ENCODE measurements at regions not wholly inside any gene's neighbourhood (a gene's known extent, or its start where the extent isn't known, plus 50 kb on each side); places are given as distances from the start of the nearest gene placed in this dataset.

DNA sequence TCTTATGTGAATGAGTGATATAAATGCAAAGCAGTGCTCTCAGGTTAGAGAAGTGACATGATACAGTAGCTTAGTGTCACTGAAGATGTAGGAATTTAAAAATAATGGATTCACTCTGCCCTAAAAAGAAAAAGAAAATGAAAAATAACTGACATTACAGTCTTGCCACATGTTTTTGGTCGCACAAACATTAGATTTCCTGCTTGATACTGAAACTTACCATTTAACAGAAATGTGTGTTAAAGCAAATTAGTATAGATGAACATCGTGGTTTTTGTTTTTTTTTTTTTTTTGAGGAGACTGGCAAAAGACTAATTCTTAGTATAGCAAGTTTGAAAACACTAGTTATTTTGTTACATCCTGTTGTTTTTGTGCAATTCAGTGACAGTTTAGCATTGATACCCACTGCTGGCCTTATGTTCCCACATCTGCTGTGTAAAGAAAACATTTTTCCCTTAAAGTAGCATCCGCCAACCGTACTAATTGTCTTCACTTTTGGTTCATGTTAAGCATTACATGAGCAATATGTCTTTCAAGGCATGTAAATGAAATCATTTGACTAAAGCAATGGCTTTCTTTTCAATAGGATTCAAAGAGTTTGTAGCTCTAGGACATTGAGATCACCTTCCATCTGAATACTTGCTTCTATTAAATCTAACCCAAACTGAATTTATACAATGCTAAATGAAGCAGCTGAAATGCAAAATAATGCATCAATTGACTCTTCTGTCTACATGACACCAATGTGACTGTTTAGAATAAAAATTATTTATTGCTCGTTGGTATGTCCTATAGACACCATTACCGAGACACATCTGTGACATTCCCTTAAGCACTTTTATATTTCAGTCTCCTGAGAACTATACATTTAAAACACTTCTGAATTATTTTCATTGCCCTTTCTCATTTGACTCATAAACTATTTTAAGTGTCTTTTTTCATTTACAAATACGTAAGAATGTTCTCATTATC, 859.1 kb downstream of the MAT2B start:
- no peaks in the 10 kb centered on the region for H3K9me3 ChIP-seq (ENCODE audit: low read length)
- intact Hi-C loops (cut with micrococcal nuclease; ENCODE audit: unreplicated experiment): no loop called here
- no peaks in the 10 kb centered on the region for H4K20me1 ChIP-seq (ENCODE audit: insufficient read depth, low read length)
- H3K36me3 ChIP-seq (ENCODE audit: insufficient read depth, low read length): no peaks in the 10 kb centered on the region
- BruUV-seq (replicated peaks): no TSS peak
- no peak overlapping the region for H3K4me3 ChIP-seq (ENCODE audit: low read depth, low read length, poor library complexity, severe bottlenecking)
- ChIA-PET POLR2A (interaction anchor here (0.7 kb wide), 1 partner anchor 8 kb away, joined by 4 read pairs; no protein-coding TSS in a partner anchor), CTCF (ENCODE audit: unreplicated experiment) (no interaction called here)
- no peak for DNase-seq (ENCODE audit: low spot score)
- H3K4me2 ChIP-seq (ENCODE audit: low read length): no peak overlapping the region
- no peaks in the 10 kb centered on the region for H3K79me2 ChIP-seq (ENCODE audit: insufficient read depth, low read depth, low read length)
- no peak overlapping the region for H2AFZ ChIP-seq (ENCODE audit: low read length)
- no peaks in the 10 kb centered on the region for H3K9me2 ChIP-seq (ENCODE audit: insufficient read depth, low read length)
- H3K4me1 ChIP-seq (ENCODE audit: insufficient read depth, low read length, poor library complexity, severe bottlenecking): no peaks in the 10 kb centered on the region
- TF ChIP-seq EZH2phosphoT487 (IDR thresholded peaks at IDR 0.05; ENCODE audit: borderline replicate concordance, low read depth, low read length): no peak
- TF ChIP-seq CTCF (conservative IDR thresholded peaks at IDR 0.05; ENCODE audit: low read length): no peak
- H3K27ac ChIP-seq (ENCODE audit: low read depth, low read length, poor library complexity, severe bottlenecking): no peak overlapping the region

DNA sequence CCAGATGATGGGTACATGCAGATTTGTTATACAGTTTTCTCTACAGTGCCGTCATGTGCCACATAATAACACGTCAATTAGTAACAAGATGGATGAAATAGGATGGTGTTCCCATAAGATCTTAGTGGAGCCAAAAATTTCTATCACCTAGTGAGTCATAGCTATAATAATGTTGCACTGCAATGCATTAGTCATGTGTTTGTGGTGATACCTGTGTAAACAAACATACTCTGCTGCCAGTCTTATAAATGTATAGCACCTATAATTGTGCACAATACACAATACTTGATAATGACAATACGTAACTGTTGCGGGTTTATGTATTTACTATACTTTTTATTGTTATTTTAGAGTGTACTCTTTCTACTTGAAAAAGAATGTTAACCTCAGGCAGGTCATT, 865.4 kb downstream of the MAT2B start:
- H3K4me2 ChIP-seq (ENCODE audit: low read length): no peak overlapping the region
- no peak overlapping the region for H3K27ac ChIP-seq (ENCODE audit: low read depth, low read length, poor library complexity, severe bottlenecking)
- H3K36me3 ChIP-seq (ENCODE audit: insufficient read depth, low read length): no peaks in the 10 kb centered on the region
- no peak overlapping the region for H2AFZ ChIP-seq (ENCODE audit: low read length)
- H3K4me1 ChIP-seq (ENCODE audit: insufficient read depth, low read length, poor library complexity, severe bottlenecking): no peaks in the 10 kb centered on the region
- H3K4me3 ChIP-seq (ENCODE audit: low read depth, low read length, poor library complexity, severe bottlenecking): no peak overlapping the region
- no peaks in the 10 kb centered on the region for H3K9me3 ChIP-seq (ENCODE audit: low read length)
- intact Hi-C loops (cut with micrococcal nuclease; ENCODE audit: unreplicated experiment): no loop called here
- CTCF ChIA-PET (ENCODE audit: unreplicated experiment): no interaction called here
- BruUV-seq (replicated peaks): no TSS peak
- H3K9me2 ChIP-seq (ENCODE audit: insufficient read depth, low read length): no peaks in the 10 kb centered on the region
- POLR2A ChIA-PET: interaction anchor here (0.6 to 1.0 kb wide), 4 partner anchors 25 to 554 kb away, joined by 3 read pairs; no protein-coding TSS in a partner anchor
- no peaks in the 10 kb centered on the region for H3K79me2 ChIP-seq (ENCODE audit: insufficient read depth, low read depth, low read length)
- H4K20me1 ChIP-seq (ENCODE audit: insufficient read depth, low read length): no peaks in the 10 kb centered on the region
- no peak for DNase-seq (ENCODE audit: low spot score)
- TF ChIP-seq EZH2phosphoT487 (IDR thresholded peaks at IDR 0.05; ENCODE audit: borderline replicate concordance, low read depth, low read length) (no peak), CTCF (conservative IDR thresholded peaks at IDR 0.05; ENCODE audit: low read length) (no peak)

DNA sequence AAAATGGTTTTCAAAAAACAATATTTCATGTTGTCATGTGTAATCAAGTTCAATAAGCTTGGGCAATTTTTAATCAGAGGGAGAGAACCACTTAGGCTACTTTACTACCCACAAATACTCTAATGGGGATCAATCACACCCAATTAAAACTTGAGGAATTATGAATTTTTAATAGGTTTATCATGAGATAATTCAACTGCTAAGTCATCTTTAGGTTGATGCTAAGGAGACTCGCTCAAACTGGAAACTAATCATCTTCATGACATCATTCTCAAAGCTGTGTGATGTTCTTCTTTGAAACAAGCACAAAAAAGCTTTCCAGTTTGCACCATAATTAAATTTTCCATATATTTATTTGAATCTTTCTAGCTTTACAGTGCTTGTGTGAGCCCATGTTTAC, 867.5 kb downstream of the MAT2B start:
- H3K9me2 ChIP-seq (ENCODE audit: insufficient read depth, low read length): no peaks in the 10 kb centered on the region
- no peaks in the 10 kb centered on the region for H4K20me1 ChIP-seq (ENCODE audit: insufficient read depth, low read length)
- no peaks in the 10 kb centered on the region for H3K36me3 ChIP-seq (ENCODE audit: insufficient read depth, low read length)
- no peaks in the 10 kb centered on the region for H3K4me1 ChIP-seq (ENCODE audit: insufficient read depth, low read length, poor library complexity, severe bottlenecking)
- no peak overlapping the region for H2AFZ ChIP-seq (ENCODE audit: low read length)
- no peak overlapping the region for H3K4me2 ChIP-seq (ENCODE audit: low read length)
- DNase-seq (ENCODE audit: low spot score): no peak
- BruUV-seq (replicated peaks): no TSS peak
- H3K79me2 ChIP-seq (ENCODE audit: insufficient read depth, low read depth, low read length): no peaks in the 10 kb centered on the region
- CTCF ChIA-PET (ENCODE audit: unreplicated experiment): no interaction called here
- no peak overlapping the region for H3K27ac ChIP-seq (ENCODE audit: low read depth, low read length, poor library complexity, severe bottlenecking)
- POLR2A ChIA-PET: interaction anchor here (0.5 to 0.9 kb wide), 3 partner anchors 9 to 109 kb away, joined by 3 to 4 read pairs (median 3); no protein-coding TSS in a partner anchor
- intact Hi-C loops (cut with micrococcal nuclease; ENCODE audit: unreplicated experiment): no loop called here
- H3K9me3 ChIP-seq (ENCODE audit: low read length): no peaks in the 10 kb centered on the region
- no peak overlapping the region for H3K4me3 ChIP-seq (ENCODE audit: low read depth, low read length, poor library complexity, severe bottlenecking)
- TF ChIP-seq EZH2phosphoT487 (IDR thresholded peaks at IDR 0.05; ENCODE audit: borderline replicate concordance, low read depth, low read length) (no peak), CTCF (conservative IDR thresholded peaks at IDR 0.05; ENCODE audit: low read length) (no peak)
